SK-N-SH (cell line): ENCODE measurements at regions not wholly inside any gene's neighbourhood (a gene's known extent, or its start where the extent isn't known, plus 50 kb on each side); places are given as distances from the start of the nearest gene placed in this dataset.

Experiments
- CTCF ChIA-PET: fragments of 300-600, 350-600 bp; formaldehyde crosslinking; extraction: SDS; loops from one replicate; lab custom pipeline; 2021; lab: Yijun Ruan, JAX
- POLR2A ChIA-PET: fragments of 350-600 bp; sonication (Branson Sonifier 250); formaldehyde crosslinking; extraction: SDS; loops from one replicate; lab custom pipeline; 2020; ENCODE audit warnings: antibody characterized with exemption, inconsistent platforms; lab: Yijun Ruan, JAX
- DNase-seq: peaks from one replicate; pipeline ENCODE4 v3.0.0; 2012
- H2AFZ ChIP-seq: fragments of 200-600 bp; sonication (generic); 2 replicates; pipeline ENCODE4 v1.8.1; 2016; ENCODE audit warnings: antibody characterized with exemption, mild to moderate bottlenecking, low read depth
- H3F3A ChIP-seq: fragments of 200-600 bp; sonication (generic); replicated peaks from 2 replicates; pipeline ENCODE3; 2016; ENCODE audit warnings: antibody characterized with exemption, mild to moderate bottlenecking; ENCODE audit not compliant: insufficient read depth
- H3K27ac ChIP-seq, 2 experiments: fragments of 200-500 bp in 1 of 2; fragments of 200-600 bp in 1 of 2; sonication (Bioruptor generic) in 1 of 2; sonication (generic), shearing (Covaris generic) in 1 of 2; 2 replicates each; pipeline versions ENCODE4 v1.5.1 to v1.6.1; 2014 to 2016; ENCODE audit warnings: low read depth in 2 of 2, inconsistent platforms in 1 of 2, low read length in 1 of 2, mild to moderate bottlenecking in 1 of 2, mixed read lengths in 1 of 2
- H3K27me3 ChIP-seq: fragments of 200-600 bp; sonication (generic), shearing (Covaris generic); 2 replicates; pipeline ENCODE4 v1.6.1; 2016; ENCODE audit warnings: mixed run types; ENCODE audit not compliant: insufficient read depth
- H3K36me3 ChIP-seq, 2 experiments: fragments of 200-500 bp in 1 of 2; fragments of 200-600 bp in 1 of 2; sonication (Bioruptor generic) in 1 of 2; sonication (generic) in 1 of 2; replicated peaks in 1 of 2; 2 replicates each; pipeline versions ENCODE3 to v1.5.1; 2014 to 2016; ENCODE audit warnings: low read length in 1 of 2, mild to moderate bottlenecking in 1 of 2; ENCODE audit not compliant: insufficient read depth in 2 of 2, control insufficient read depth in 1 of 2
- H3K4me1 ChIP-seq, 2 experiments: fragments of 200-500 bp in 1 of 2; fragments of 200-600 bp in 1 of 2; sonication (Bioruptor generic) in 1 of 2; sonication (generic), shearing (Covaris generic) in 1 of 2; 2 replicates each; pipeline versions ENCODE4 v1.5.1 to v1.6.1; 2014 to 2016; ENCODE audit warnings: low read depth in 1 of 2, low read length in 1 of 2, mixed run types in 1 of 2; ENCODE audit not compliant: insufficient read depth in 2 of 2, control insufficient read depth in 1 of 2
- H3K4me2 ChIP-seq: fragments of 200-600 bp; sonication (generic), shearing (Covaris generic); 2 replicates; pipeline ENCODE4 v1.6.1; 2017; ENCODE audit warnings: mixed run types
- H3K4me3 ChIP-seq, 2 experiments: fragments of 200-500 bp in 1 of 2; fragments of 200-600 bp in 1 of 2; sonication (Bioruptor generic) in 1 of 2; sonication (generic), shearing (Covaris generic) in 1 of 2; 2 replicates each; pipeline versions ENCODE4 v1.5.1 to v1.8.1; 2014 to 2016; ENCODE audit warnings: low read depth in 2 of 2, inconsistent platforms in 1 of 2, low read length in 1 of 2, mild to moderate bottlenecking in 1 of 2, mixed read lengths in 1 of 2, moderate library complexity in 1 of 2
- H3K79me2 ChIP-seq: fragments of 200-600 bp; sonication (generic); 2 replicates; pipeline ENCODE4 v1.8.1; 2017; ENCODE audit warnings: mild to moderate bottlenecking; ENCODE audit not compliant: insufficient read depth
- H3K9ac ChIP-seq: fragments of 200-600 bp; sonication (generic); 2 replicates; pipeline ENCODE4 v1.6.1; 2017; ENCODE audit warnings: mixed run types
- H3K9me2 ChIP-seq: fragments of 200-600 bp; sonication (generic); 2 replicates; pipeline ENCODE4 v1.6.1; 2017; ENCODE audit warnings: mixed run types
- H3K9me3 ChIP-seq: fragments of 200-600 bp; sonication (generic); 2 replicates; pipeline ENCODE4 v1.6.1; 2017; ENCODE audit warnings: mixed run types, mild to moderate bottlenecking, moderate library complexity
- H4K20me1 ChIP-seq: fragments of 200-600 bp; sonication (generic); 2 replicates; pipeline ENCODE4 v1.6.1; 2017; ENCODE audit warnings: mild to moderate bottlenecking, mixed run types; ENCODE audit not compliant: insufficient read depth
- EP300 ChIP-seq, 2 experiments: IDR thresholded peaks; 2 replicates each; pipeline versions ENCODE4 v1.4.0 to v1.6.1; 2012; ENCODE audit warnings: borderline replicate concordance in 1 of 2, low read depth in 1 of 2, low read length in 1 of 2
- GABPA ChIP-seq: IDR thresholded peaks from 2 replicates; pipeline ENCODE4 v1.4.0; 2012; ENCODE audit warnings: low read depth, mild to moderate bottlenecking
- JUND ChIP-seq: IDR thresholded peaks from 2 replicates; pipeline ENCODE4 v1.4.0; 2012
- NRF1 ChIP-seq: IDR thresholded peaks from 2 replicates; pipeline ENCODE4 v1.6.1; 2012; ENCODE audit warnings: low read depth, mild to moderate bottlenecking, low read length
- POLR2AphosphoS5 ChIP-seq: IDR thresholded peaks from 2 replicates; pipeline ENCODE4 v1.6.1; 2012; ENCODE audit warnings: low read depth, low read length
- RAD21 ChIP-seq: IDR thresholded peaks from 2 replicates; pipeline ENCODE4 v1.6.1; 2012; ENCODE audit warnings: mild to moderate bottlenecking, low read length
- REST ChIP-seq: IDR thresholded peaks from 2 replicates; pipeline ENCODE4 v1.6.1; 2012; ENCODE audit warnings: mild to moderate bottlenecking, low read depth, low read length, moderate library complexity
- RXRA ChIP-seq: IDR thresholded peaks from 2 replicates; pipeline ENCODE4 v1.4.0; 2012; ENCODE audit warnings: low read depth, mild to moderate bottlenecking, borderline replicate concordance
- SIN3A ChIP-seq: IDR thresholded peaks from 2 replicates; pipeline ENCODE4 v1.6.1; 2012; ENCODE audit warnings: low read depth, mild to moderate bottlenecking, low read length, moderate library complexity, borderline replicate concordance
- SMC3 ChIP-seq: IDR thresholded peaks from 2 replicates; pipeline ENCODE4 v1.6.1; 2012; ENCODE audit warnings: low read depth, low read length, improper control_type of control experiment
- TEAD4 ChIP-seq: IDR thresholded peaks from 2 replicates; pipeline ENCODE4 v1.4.0; 2012; ENCODE audit warnings: mild to moderate bottlenecking, borderline replicate concordance; ENCODE audit not compliant: insufficient read depth
- WGBS: methylation state at CpG from one replicate; pipeline ENCODE4 v1.1.6; 2017; ENCODE audit warnings: low lambda C conversion rate; 5-methylcytosine and 5-hydroxymethylcytosine counted together

GRCh38 chr12:42810006-42810405 lies 220.5 kb upstream of the PRICKLE1 start:
- H3K4me2 ChIP-seq, result no peak overlapping the region; the same call in 1 of the 2 replicates
- TF ChIP-seq NRF1 (no peak), REST (no peak), RAD21 (no peak), POLR2AphosphoS5 (no peak), SIN3A (no peak)
- POLR2A ChIA-PET, result no interaction called here
- no peak overlapping the region for H2AFZ ChIP-seq
- H3K27ac ChIP-seq, result no peak overlapping the region
- H3K4me1 ChIP-seq, result no peaks in the 10 kb centered on the region; a peak in 1 of 4 replicates
- no peaks in the 10 kb centered on the region for H3F3A ChIP-seq
- no peak overlapping the region for H3K9ac ChIP-seq
- H4K20me1 ChIP-seq, result no peaks in the 10 kb centered on the region
- no peak for DNase-seq
- CTCF ChIA-PET, result no interaction called here
- H3K4me3 ChIP-seq, result no peak overlapping the region
- no peaks in the 10 kb centered on the region for H3K27me3 ChIP-seq
- no peaks in the 10 kb centered on the region for H3K79me2 ChIP-seq
- H3K9me2 ChIP-seq, result no peaks in the 10 kb centered on the region
- 17% methylated on average over 3 of the region's 3 CpGs for WGBS
- H3K36me3 ChIP-seq, result no peaks in the 10 kb centered on the region
- no peaks in the 10 kb centered on the region for H3K9me3 ChIP-seq

- TF ChIP-seq GABPA (no peak), NRF1 (no peak), JUND (no peak), SIN3A (no peak), TEAD4 (no peak), RXRA (no peak), EP300 (IDR thresholded peaks at IDR 0.05; ENCODE audit: borderline replicate concordance in 1 of 2, low read depth in 1 of 2, low read length in 1 of 2) (no peak), SMC3 (no peak)
- 26% methylated on average over 2 of the region's 2 CpGs for WGBS
- no peak for DNase-seq
- Histone ChIP-seq H3F3A (no peaks in the 10 kb centered on the region), H3K79me2 (no peaks in the 10 kb centered on the region), H3K4me2 (no peak overlapping the region), H3K4me3 (no peak overlapping the region), H3K36me3 (no peaks in the 10 kb centered on the region), H3K9ac (no peak overlapping the region), H2AFZ (no peak overlapping the region), H3K27me3 (no peaks in the 10 kb centered on the region), H3K9me3 (no peaks in the 10 kb centered on the region), H3K27ac (no peak overlapping the region), H4K20me1 (no peaks in the 10 kb centered on the region), H3K4me1 (no peaks in the 10 kb centered on the region; a peak in 1 of 4 replicates), H3K9me2 (no peaks in the 10 kb centered on the region)
- POLR2A ChIA-PET, result no interaction called here
- CTCF ChIA-PET, result no interaction called here
These were observed 219.7 kb upstream of the PRICKLE1 start for GRCh38 chr12:42809226-42809625.
